ENCODE measurements at regions not wholly inside any gene's neighbourhood (a gene's known extent, or its start where the extent isn't known, plus 50 kb on each side); places are given as distances from the start of the nearest gene placed in this dataset.

DNA sequence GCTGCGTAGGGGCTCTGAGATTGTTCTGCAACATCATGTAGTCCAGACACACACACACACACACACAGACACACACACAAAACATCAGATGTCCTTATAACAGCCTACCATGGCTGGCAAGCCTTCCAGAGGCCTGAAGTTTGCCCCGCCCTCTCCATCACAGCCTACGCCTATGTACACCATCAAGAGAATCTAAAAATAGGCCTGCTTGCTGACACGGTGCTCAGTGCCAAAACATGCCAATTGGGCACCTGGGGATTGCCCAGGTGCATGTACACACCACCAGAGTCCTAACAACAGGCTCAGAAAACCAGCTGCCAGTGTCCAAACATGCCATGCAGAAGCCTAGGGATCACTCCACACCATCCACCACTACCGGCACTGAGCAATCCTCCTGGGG, 391.7 kb upstream of the SPTLC3 start:
- Histone ChIP-seq H3K9ac (ENCODE audit: low read depth in 1 of 2, low read length in 2 of 2) (no peak overlapping the region), H3K27ac (ENCODE audit: low read depth in 1 of 2, low read length in 2 of 2) (no peak overlapping the region), H3K4me3 (ENCODE audit: low read depth in 1 of 3, low read length in 3 of 3) (no peak overlapping the region), H3K4me1 (ENCODE audit: control insufficient read depth in 4 of 4, insufficient read depth in 4 of 4, low read length in 3 of 4) (no peaks in the 10 kb centered on the region), H3K9me3 (ENCODE audit: control insufficient read depth in 4 of 4, low read length in 3 of 4) (peaks cover 0 to 3% (median 0%) of the 10 kb centered on the region in 4 donors), H3K27me3 (ENCODE audit: control insufficient read depth in 4 of 4, insufficient read depth in 4 of 4, low read length in 3 of 4) (peaks cover 0 to 3% (median 0%) of the 10 kb centered on the region in 4 donors), H3K36me3 (ENCODE audit: control insufficient read depth in 4 of 4, insufficient read depth in 3 of 4, low read depth in 1 of 4, low read length in 3 of 4) (no peaks in the 10 kb centered on the region)
- TF ChIP-seq SP1 (IDR thresholded peaks at IDR 0.05): no peak
- no peak for TF ChIP-seq RXRA (IDR thresholded peaks at IDR 0.05)
- TF ChIP-seq HNF4G (IDR thresholded peaks at IDR 0.05): no peak
- TF ChIP-seq JUND (IDR thresholded peaks at IDR 0.05): no peak
- no peak for TF ChIP-seq FOXA1 (IDR thresholded peaks at IDR 0.05)
- TF ChIP-seq, protein P1, sequence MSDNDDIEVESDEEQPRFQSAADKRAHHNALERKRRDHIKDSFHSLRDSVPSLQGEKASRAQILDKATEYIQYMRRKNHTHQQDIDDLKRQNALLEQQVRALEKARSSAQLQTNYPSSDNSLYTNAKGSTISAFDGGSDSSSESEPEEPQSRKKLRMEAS (IDR thresholded peaks at IDR 0.05): no peak
- no peak for TF ChIP-seq NR2F2 (IDR thresholded peaks at IDR 0.05)
- TF ChIP-seq FOXA2 (IDR thresholded peaks at IDR 0.05): no peak
- TF ChIP-seq GABPA (IDR thresholded peaks at IDR 0.05 in 1 of 2, conservative IDR thresholded peaks at IDR 0.05 in 1 of 2): no peak
- TF ChIP-seq, protein P2, sequence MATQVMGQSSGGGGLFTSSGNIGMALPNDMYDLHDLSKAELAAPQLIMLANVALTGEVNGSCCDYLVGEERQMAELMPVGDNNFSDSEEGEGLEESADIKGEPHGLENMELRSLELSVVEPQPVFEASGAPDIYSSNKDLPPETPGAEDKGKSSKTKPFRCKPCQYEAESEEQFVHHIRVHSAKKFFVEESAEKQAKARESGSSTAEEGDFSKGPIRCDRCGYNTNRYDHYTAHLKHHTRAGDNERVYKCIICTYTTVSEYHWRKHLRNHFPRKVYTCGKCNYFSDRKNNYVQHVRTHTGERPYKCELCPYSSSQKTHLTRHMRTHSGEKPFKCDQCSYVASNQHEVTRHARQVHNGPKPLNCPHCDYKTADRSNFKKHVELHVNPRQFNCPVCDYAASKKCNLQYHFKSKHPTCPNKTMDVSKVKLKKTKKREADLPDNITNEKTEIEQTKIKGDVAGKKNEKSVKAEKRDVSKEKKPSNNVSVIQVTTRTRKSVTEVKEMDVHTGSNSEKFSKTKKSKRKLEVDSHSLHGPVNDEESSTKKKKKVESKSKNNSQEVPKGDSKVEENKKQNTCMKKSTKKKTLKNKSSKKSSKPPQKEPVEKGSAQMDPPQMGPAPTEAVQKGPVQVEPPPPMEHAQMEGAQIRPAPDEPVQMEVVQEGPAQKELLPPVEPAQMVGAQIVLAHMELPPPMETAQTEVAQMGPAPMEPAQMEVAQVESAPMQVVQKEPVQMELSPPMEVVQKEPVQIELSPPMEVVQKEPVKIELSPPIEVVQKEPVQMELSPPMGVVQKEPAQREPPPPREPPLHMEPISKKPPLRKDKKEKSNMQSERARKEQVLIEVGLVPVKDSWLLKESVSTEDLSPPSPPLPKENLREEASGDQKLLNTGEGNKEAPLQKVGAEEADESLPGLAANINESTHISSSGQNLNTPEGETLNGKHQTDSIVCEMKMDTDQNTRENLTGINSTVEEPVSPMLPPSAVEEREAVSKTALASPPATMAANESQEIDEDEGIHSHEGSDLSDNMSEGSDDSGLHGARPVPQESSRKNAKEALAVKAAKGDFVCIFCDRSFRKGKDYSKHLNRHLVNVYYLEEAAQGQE (IDR thresholded peaks at IDR 0.05): no peak
- no peak for TF ChIP-seq RAD21 (IDR thresholded peaks at IDR 0.05)
- TF ChIP-seq, protein P3, sequence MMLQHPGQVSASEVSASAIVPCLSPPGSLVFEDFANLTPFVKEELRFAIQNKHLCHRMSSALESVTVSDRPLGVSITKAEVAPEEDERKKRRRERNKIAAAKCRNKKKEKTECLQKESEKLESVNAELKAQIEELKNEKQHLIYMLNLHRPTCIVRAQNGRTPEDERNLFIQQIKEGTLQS (IDR thresholded peaks at IDR 0.05): no peak
- TF ChIP-seq, protein P4, sequence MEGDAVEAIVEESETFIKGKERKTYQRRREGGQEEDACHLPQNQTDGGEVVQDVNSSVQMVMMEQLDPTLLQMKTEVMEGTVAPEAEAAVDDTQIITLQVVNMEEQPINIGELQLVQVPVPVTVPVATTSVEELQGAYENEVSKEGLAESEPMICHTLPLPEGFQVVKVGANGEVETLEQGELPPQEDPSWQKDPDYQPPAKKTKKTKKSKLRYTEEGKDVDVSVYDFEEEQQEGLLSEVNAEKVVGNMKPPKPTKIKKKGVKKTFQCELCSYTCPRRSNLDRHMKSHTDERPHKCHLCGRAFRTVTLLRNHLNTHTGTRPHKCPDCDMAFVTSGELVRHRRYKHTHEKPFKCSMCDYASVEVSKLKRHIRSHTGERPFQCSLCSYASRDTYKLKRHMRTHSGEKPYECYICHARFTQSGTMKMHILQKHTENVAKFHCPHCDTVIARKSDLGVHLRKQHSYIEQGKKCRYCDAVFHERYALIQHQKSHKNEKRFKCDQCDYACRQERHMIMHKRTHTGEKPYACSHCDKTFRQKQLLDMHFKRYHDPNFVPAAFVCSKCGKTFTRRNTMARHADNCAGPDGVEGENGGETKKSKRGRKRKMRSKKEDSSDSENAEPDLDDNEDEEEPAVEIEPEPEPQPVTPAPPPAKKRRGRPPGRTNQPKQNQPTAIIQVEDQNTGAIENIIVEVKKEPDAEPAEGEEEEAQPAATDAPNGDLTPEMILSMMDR (IDR thresholded peaks at IDR 0.05; ENCODE audit: low read depth, low read length, missing input control): no peak
- no peak for TF ChIP-seq YY1 (IDR thresholded peaks at IDR 0.05)
- no peak for TF ChIP-seq EGR1 (IDR thresholded peaks at IDR 0.05; ENCODE audit: low read depth in 2 of 2)
- TF ChIP-seq, protein P5, sequence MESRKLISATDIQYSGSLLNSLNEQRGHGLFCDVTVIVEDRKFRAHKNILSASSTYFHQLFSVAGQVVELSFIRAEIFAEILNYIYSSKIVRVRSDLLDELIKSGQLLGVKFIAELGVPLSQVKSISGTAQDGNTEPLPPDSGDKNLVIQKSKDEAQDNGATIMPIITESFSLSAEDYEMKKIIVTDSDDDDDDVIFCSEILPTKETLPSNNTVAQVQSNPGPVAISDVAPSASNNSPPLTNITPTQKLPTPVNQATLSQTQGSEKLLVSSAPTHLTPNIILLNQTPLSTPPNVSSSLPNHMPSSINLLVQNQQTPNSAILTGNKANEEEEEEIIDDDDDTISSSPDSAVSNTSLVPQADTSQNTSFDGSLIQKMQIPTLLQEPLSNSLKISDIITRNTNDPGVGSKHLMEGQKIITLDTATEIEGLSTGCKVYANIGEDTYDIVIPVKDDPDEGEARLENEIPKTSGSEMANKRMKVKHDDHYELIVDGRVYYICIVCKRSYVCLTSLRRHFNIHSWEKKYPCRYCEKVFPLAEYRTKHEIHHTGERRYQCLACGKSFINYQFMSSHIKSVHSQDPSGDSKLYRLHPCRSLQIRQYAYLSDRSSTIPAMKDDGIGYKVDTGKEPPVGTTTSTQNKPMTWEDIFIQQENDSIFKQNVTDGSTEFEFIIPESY (IDR thresholded peaks at IDR 0.05): no peak
- TF ChIP-seq HNF4A (conservative IDR thresholded peaks at IDR 0.05): no peak
- no peak for TF ChIP-seq TAF1 (conservative IDR thresholded peaks at IDR 0.05)
- no peak for DNase-seq (ENCODE audit: low spot score)
- WGBS: 79% methylated on average over 5 of the region's 5 CpGs
